Jurkat, Clone E6-1 (cell line): ENCODE measurements at regions not wholly inside any gene's neighbourhood (a gene's known extent, or its start where the extent isn't known, plus 50 kb on each side); places are given as distances from the start of the nearest gene placed in this dataset.
"Not testable (repeated sequence)": the region's sequence is repeated elsewhere in the genome, so short reads cannot be mapped to it uniquely, and the experiment has no call there.

ENCODE experiments used
- DNase-seq: peaks from one replicate; pipeline ENCODE4 v3.0.0-alpha.2; 2011; ENCODE audit warnings: low read depth, low spot score
- H3K4me3 ChIP-seq: 2 replicates; pipeline ENCODE4 v1.5.1; 2011; ENCODE audit warnings: mild to moderate bottlenecking, low read length, control low read depth, moderate library complexity

- no peak overlapping the region for H3K4me3 ChIP-seq
- no peak for DNase-seq
Measured at GRCh38 chr2:7672685-7673071, 755.5 kb downstream of the RNF144A start.

- DNase-seq, result no peak
- H3K4me3 ChIP-seq, result no peak overlapping the region
Measured at GRCh38 chr2:7673101-7673500, 755.9 kb downstream of the RNF144A start.

- no peak overlapping the region for H3K4me3 ChIP-seq
- no peak for DNase-seq
Measured at GRCh38 chr2:7673853-7674252, 756.6 kb downstream of the RNF144A start.

- H3K4me3 ChIP-seq, result no peak overlapping the region
- no peak for DNase-seq
Measured at GRCh38 chr2:7674606-7675005, 757.4 kb downstream of the RNF144A start.

- no peak overlapping the region for H3K4me3 ChIP-seq
- no peak for DNase-seq
Measured at GRCh38 chr2:7676714-7677113, 759.5 kb downstream of the RNF144A start.

GRCh38 chr2:7681881-7682461 lies 764.8 kb downstream of the RNF144A start:
- no peak overlapping the region for H3K4me3 ChIP-seq
- DNase-seq, result no peak

- no peak for DNase-seq
- H3K4me3 ChIP-seq, result no peak overlapping the region
Measured at GRCh38 chr2:7683196-7683595, 766.0 kb downstream of the RNF144A start.

GRCh38 chr2:7683708-7684107 lies 766.5 kb downstream of the RNF144A start:
- no peak overlapping the region for H3K4me3 ChIP-seq
- no peak for DNase-seq

- DNase-seq, result no peak
- no peak overlapping the region for H3K4me3 ChIP-seq
Measured at GRCh38 chr2:7685342-7686015, 768.3 kb downstream of the RNF144A start.

GRCh38 chr2:7686016-7686385 lies 768.8 kb downstream of the RNF144A start:
- no peak for DNase-seq
- no peak overlapping the region for H3K4me3 ChIP-seq

GRCh38 chr2:7691961-7692656 lies 774.9 kb downstream of the RNF144A start:
- DNase-seq, result no peak
- no peak overlapping the region for H3K4me3 ChIP-seq

GRCh38 chr2:7692657-7693161 lies 775.5 kb downstream of the RNF144A start:
- no peak for DNase-seq
- H3K4me3 ChIP-seq, result no peak overlapping the region

GRCh38 chr2:7693246-7694075 lies 776.2 kb downstream of the RNF144A start:
- DNase-seq, result no peak
- H3K4me3 ChIP-seq, result no peak overlapping the region

GRCh38 chr2:7694076-7694985 lies 777.1 kb downstream of the RNF144A start:
- no peak overlapping the region for H3K4me3 ChIP-seq
- DNase-seq, result no peak

GRCh38 chr2:7696556-7696955 lies 779.3 kb downstream of the RNF144A start:
- H3K4me3 ChIP-seq, DNase-seq: not testable (repeated sequence)

- H3K4me3 ChIP-seq, result no peak overlapping the region
- DNase-seq, result no peak
Measured at GRCh38 chr2:7697052-7697451, 779.8 kb downstream of the RNF144A start.

- DNase-seq, result no peak
Measured at GRCh38 chr2:7701791-7702190, 784.6 kb downstream of the RNF144A start.

GRCh38 chr2:7703048-7703447 lies 785.8 kb downstream of the RNF144A start:
- H3K4me3 ChIP-seq, result no peak overlapping the region
- DNase-seq, result no peak

More at GRCh38 chr2:7701791-7702190, 784.6 kb downstream of the RNF144A start:
- H3K4me3 ChIP-seq, result no peak overlapping the region
